B cell (primary cell): ENCODE measurements at regions not wholly inside any gene's neighbourhood (a gene's known extent, or its start where the extent isn't known, plus 50 kb on each side); places are given as distances from the start of the nearest gene placed in this dataset.

Experiments used
- EZH2 ChIP-seq: IDR thresholded peaks from 2 replicates; pipeline ENCODE4 v1.6.1; 2012; ENCODE audit warnings: borderline replicate concordance, low read depth, mild to moderate bottlenecking, moderate library complexity, low read length; ENCODE audit not compliant: insufficient read depth, poor library complexity, severe bottlenecking
- TF ChIP-seq, protein P1 (sequence below): fragments of 200-600 bp; IDR thresholded peaks from one replicate; pipeline ENCODE4 v1.8.0; 2022; ENCODE audit warnings: antibody characterized with exemption, mild to moderate bottlenecking

- no peak for TF ChIP-seq EZH2
- TF ChIP-seq, protein P1, sequence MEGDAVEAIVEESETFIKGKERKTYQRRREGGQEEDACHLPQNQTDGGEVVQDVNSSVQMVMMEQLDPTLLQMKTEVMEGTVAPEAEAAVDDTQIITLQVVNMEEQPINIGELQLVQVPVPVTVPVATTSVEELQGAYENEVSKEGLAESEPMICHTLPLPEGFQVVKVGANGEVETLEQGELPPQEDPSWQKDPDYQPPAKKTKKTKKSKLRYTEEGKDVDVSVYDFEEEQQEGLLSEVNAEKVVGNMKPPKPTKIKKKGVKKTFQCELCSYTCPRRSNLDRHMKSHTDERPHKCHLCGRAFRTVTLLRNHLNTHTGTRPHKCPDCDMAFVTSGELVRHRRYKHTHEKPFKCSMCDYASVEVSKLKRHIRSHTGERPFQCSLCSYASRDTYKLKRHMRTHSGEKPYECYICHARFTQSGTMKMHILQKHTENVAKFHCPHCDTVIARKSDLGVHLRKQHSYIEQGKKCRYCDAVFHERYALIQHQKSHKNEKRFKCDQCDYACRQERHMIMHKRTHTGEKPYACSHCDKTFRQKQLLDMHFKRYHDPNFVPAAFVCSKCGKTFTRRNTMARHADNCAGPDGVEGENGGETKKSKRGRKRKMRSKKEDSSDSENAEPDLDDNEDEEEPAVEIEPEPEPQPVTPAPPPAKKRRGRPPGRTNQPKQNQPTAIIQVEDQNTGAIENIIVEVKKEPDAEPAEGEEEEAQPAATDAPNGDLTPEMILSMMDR: no peak
Measured at GRCh38 chr2:183253441-183254130, 129.3 kb downstream of the NUP35 start.
